SU-DHL-6 (cell line): ENCODE measurements at regions not wholly inside any gene's neighbourhood (a gene's known extent, or its start where the extent isn't known, plus 50 kb on each side); places are given as distances from the start of the nearest gene placed in this dataset.

ENCODE experiments used
- H2AFZ ChIP-seq: fragments of 200-600 bp; sonication (generic); 2 replicates; pipeline ENCODE4 v1.6.1; 2014; ENCODE audit warnings: low read depth, mild to moderate bottlenecking, moderate library complexity, mixed read lengths, antibody characterized with exemption, low read length; ENCODE audit not compliant: severe bottlenecking
- H3F3A ChIP-seq: fragments of 200-600 bp; shearing (Covaris generic); 2 replicates; pipeline ENCODE4 v1.6.0; 2016; ENCODE audit warnings: antibody characterized with exemption, mild to moderate bottlenecking; ENCODE audit not compliant: insufficient read depth
- H3K27ac ChIP-seq: fragments of 200-600 bp; sonication (generic); 2 replicates; pipeline ENCODE4 v1.5.1; 2016; ENCODE audit warnings: low read depth, mild to moderate bottlenecking, low read length, moderate library complexity, mixed read lengths
- H3K27me3 ChIP-seq: fragments of 200-600 bp; sonication (generic), shearing (Covaris generic); 2 replicates; pipeline ENCODE4 v1.6.0; 2014; ENCODE audit warnings: mild to moderate bottlenecking, low read length
- H3K36me3 ChIP-seq: fragments of 200-600 bp; sonication (generic); 2 replicates; pipeline ENCODE4 v1.6.1; 2014; ENCODE audit warnings: mild to moderate bottlenecking, low read length, mixed read lengths
- H3K4me2 ChIP-seq: fragments of 300-600, 200-600 bp; shearing (Covaris generic), sonication (generic); 2 replicates; pipeline ENCODE4 v1.6.0; 2014; ENCODE audit warnings: low read length, low read depth, mild to moderate bottlenecking; ENCODE audit not compliant: poor library complexity, severe bottlenecking
- H3K4me3 ChIP-seq: fragments of 200-600 bp; sonication (generic); 2 replicates; pipeline ENCODE4 v1.5.1; 2014; ENCODE audit warnings: antibody characterized with exemption, low read length, mild to moderate bottlenecking, mixed read lengths; ENCODE audit not compliant: insufficient read depth, poor library complexity, severe bottlenecking
- H3K79me2 ChIP-seq: fragments of 200-600 bp; sonication (generic); 2 replicates; pipeline ENCODE4 v1.6.1; 2014; ENCODE audit warnings: mild to moderate bottlenecking, low read length, moderate library complexity; ENCODE audit not compliant: insufficient read depth
- H3K9ac ChIP-seq: fragments of 200-600 bp; sonication (generic); 2 replicates; pipeline ENCODE4 v1.7.0; 2014; ENCODE audit warnings: mild to moderate bottlenecking, low read length
- H3K9me2 ChIP-seq: fragments of 200-600 bp; sonication (generic); replicated peaks from 2 replicates; pipeline ENCODE4 v1.6.1; 2014; ENCODE audit warnings: low read length; ENCODE audit not compliant: insufficient read depth
- H3K9me3 ChIP-seq: fragments of 200-600 bp; sonication (generic); 2 replicates; pipeline ENCODE4 v1.6.1; 2014; ENCODE audit warnings: low read length, mixed read lengths; ENCODE audit not compliant: insufficient read depth
- H4K20me1 ChIP-seq: fragments of 200-600 bp; sonication (generic); 2 replicates; pipeline ENCODE4 v1.6.1; 2014; ENCODE audit warnings: low read depth, mild to moderate bottlenecking, antibody characterized with exemption, low read length, moderate library complexity, mixed read lengths
- EZH2phosphoT487 ChIP-seq: fragments of 200-600 bp; sonication (generic), shearing (Covaris generic); conservative IDR thresholded peaks from 2 replicates; pipeline ENCODE4 v1.6.1; 2018; ENCODE audit warnings: mild to moderate bottlenecking, antibody characterized with exemption, low read length, moderate library complexity, mixed read lengths
- TF ChIP-seq, protein P1 (sequence below): fragments of 200-600 bp; sonication (generic); IDR thresholded peaks from one replicate; pipeline ENCODE4 v1.5.1; 2017; ENCODE audit warnings: antibody characterized with exemption, mild to moderate bottlenecking, low read length, moderate library complexity; ENCODE audit not compliant: insufficient read depth, poor library complexity, severe bottlenecking

DNA sequence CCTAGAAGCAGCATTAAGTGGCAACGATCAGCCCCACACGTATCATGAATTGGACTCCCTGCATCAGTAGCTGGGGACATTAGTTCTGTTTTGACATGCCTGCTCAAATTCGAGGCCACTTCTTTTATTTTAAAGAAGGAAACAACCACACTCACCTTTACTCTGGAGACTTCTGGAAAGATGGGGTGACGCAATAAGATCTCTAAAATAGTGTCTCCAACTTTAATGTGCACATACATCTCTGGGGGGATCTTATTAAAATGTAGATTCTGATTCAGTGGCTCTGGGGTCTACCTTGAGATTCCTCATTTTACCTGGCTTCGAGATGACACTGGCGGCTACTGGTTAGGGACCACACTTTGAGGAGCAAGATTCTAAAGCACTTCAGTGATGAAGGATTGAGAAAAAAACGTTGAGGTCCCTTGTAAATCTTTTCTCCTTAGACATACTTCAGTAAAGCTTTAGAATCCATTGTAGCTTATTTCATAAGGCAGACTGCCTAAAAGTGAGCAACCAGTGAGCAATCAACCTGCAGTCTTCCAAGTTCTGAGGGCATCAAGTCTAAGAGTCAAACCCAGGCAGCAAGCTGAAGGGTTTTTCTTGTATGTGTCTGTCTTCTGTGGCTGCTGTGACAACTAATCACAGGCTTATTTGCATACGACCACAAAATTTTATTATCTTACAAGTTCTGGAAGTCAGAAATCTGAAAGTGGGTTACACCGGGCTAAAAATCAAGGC lies 718.6 kb upstream of the TBX3 start:
- H3F3A ChIP-seq = no peaks in the 10 kb centered on the region
- H3K27me3 ChIP-seq = no peaks in the 10 kb centered on the region
- no peaks in the 10 kb centered on the region for H4K20me1 ChIP-seq
- H2AFZ ChIP-seq = no peak overlapping the region
- H3K79me2 ChIP-seq = no peaks in the 10 kb centered on the region
- no peak overlapping the region for H3K9ac ChIP-seq
- H3K27ac ChIP-seq = no peak overlapping the region
- H3K4me2 ChIP-seq = no peak overlapping the region
- no peak overlapping the region for H3K4me3 ChIP-seq
- H3K36me3 ChIP-seq = no peaks in the 10 kb centered on the region
- H3K9me3 ChIP-seq = no peaks in the 10 kb centered on the region
- TF ChIP-seq EZH2phosphoT487 = no peak
- TF ChIP-seq, protein P1, sequence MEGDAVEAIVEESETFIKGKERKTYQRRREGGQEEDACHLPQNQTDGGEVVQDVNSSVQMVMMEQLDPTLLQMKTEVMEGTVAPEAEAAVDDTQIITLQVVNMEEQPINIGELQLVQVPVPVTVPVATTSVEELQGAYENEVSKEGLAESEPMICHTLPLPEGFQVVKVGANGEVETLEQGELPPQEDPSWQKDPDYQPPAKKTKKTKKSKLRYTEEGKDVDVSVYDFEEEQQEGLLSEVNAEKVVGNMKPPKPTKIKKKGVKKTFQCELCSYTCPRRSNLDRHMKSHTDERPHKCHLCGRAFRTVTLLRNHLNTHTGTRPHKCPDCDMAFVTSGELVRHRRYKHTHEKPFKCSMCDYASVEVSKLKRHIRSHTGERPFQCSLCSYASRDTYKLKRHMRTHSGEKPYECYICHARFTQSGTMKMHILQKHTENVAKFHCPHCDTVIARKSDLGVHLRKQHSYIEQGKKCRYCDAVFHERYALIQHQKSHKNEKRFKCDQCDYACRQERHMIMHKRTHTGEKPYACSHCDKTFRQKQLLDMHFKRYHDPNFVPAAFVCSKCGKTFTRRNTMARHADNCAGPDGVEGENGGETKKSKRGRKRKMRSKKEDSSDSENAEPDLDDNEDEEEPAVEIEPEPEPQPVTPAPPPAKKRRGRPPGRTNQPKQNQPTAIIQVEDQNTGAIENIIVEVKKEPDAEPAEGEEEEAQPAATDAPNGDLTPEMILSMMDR = no peak
- H3K9me2 ChIP-seq = no peaks in the 10 kb centered on the region

DNA sequence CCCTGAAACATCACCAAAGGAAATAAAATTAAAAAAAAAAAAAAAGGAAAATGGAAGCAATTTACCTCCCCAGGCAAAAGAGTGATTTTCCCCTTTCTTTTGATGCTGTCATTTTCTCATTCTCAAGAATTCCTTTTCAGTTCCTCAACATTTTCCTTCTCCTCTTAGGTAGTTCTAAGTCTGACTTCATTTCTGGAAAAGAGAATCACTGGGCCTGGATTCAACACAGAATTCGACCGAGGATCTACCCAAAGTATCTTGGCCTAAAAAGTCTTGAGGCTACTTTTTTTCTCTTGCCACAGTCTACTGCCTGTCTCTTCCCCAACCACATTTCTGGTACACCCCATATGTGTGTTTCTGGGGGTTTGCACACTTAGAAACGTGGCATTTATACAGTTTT lies 717.8 kb upstream of the TBX3 start:
- Histone ChIP-seq H3F3A (no peaks in the 10 kb centered on the region), H2AFZ (no peak overlapping the region), H3K9me2 (no peaks in the 10 kb centered on the region), H3K79me2 (no peaks in the 10 kb centered on the region), H3K9me3 (no peaks in the 10 kb centered on the region), H3K9ac (no peak overlapping the region), H3K4me2 (no peak overlapping the region), H4K20me1 (no peaks in the 10 kb centered on the region), H3K4me3 (no peak overlapping the region), H3K27me3 (no peaks in the 10 kb centered on the region), H3K36me3 (no peaks in the 10 kb centered on the region), H3K27ac (no peak overlapping the region)
- TF ChIP-seq EZH2phosphoT487 = no peak
- TF ChIP-seq, protein P1 = no peak

DNA sequence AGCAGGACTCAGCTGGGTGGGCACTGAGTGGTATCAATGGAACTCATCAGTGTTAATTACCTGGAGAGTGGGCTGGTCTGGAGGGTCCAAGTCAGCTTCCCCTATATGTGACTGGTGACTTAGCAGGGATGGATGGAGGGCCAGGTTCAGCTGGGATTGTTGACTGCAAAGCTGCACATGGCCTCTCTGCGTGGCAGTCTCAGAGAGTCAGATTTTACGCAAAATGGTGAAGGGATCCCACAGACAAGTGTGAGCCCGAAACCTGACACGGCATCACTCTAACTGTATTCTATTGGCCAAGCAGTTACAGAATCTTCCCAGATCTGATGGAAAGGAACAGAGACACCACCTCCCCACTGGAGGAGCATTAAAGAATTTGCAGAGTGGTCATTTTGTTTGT lies 716.0 kb upstream of the TBX3 start:
- H3K27me3 ChIP-seq = no peaks in the 10 kb centered on the region
- H3K4me3 ChIP-seq = no peak overlapping the region
- H3K4me2 ChIP-seq = no peak overlapping the region
- no peak overlapping the region for H2AFZ ChIP-seq
- H3K9ac ChIP-seq = no peak overlapping the region
- TF ChIP-seq, protein P1 = no peak
- no peak for TF ChIP-seq EZH2phosphoT487
- H3K79me2 ChIP-seq = no peaks in the 10 kb centered on the region
- H3F3A ChIP-seq = no peaks in the 10 kb centered on the region
- H3K27ac ChIP-seq = no peak overlapping the region
- H3K9me3 ChIP-seq = 0 out of 2 replicates have a peak, but pooled peaks cover 4% of the 10 kb centered on the region
- H3K36me3 ChIP-seq = no peaks in the 10 kb centered on the region
- no peaks in the 10 kb centered on the region for H3K9me2 ChIP-seq
- H4K20me1 ChIP-seq = no peaks in the 10 kb centered on the region
